ENCODE measurements at regions not wholly inside any gene's neighbourhood (a gene's known extent, or its start where the extent isn't known, plus 50 kb on each side); places are given as distances from the start of the nearest gene placed in this dataset.

DNA sequence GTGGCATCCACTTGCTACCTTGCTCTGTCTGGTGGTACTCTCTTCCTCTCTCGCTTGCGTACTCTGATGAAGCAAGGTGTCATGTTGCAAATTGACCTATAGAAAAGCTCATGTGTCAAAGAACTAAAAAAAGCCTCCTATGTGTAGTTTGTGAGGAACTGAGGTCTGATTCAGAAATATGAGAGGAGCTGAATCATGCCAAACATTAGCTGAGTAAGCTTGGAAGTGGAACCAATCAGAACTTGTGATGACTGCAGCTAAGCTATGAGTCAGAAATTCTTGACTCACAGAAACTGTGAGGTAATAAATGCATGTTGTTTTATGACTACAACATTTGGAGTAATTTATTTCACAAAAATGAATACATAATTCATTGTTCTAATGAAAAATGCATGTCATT is 2138.8 kb downstream of the PCDH7 start:
- H3K9me3 ChIP-seq (replicated peaks in 1 of 2; ENCODE audit: control insufficient read depth in 1 of 2, insufficient read depth in 1 of 2, low read length in 2 of 2), result no peaks in the 10 kb centered on the region
- no peaks in the 10 kb centered on the region for H3K27me3 Mint-ChIP-seq (ENCODE audit: low read depth in 3 of 3)
- WGBS (ENCODE audit: insufficient coverage), result 89% methylated on average over 1 of the region's 2 CpGs
- H3K9me3 Mint-ChIP-seq, result no peaks in the 10 kb centered on the region
- H3K4me3 Mint-ChIP-seq, result no peak overlapping the region
- H2AFZ ChIP-seq (ENCODE audit: insufficient read depth, low read depth, low read length, poor library complexity, severe bottlenecking), result no peak overlapping the region
- no peaks in the 10 kb centered on the region for H4K20me1 ChIP-seq (ENCODE audit: insufficient read depth, low read length)
- no peaks in the 10 kb centered on the region for H3K36me3 ChIP-seq (replicated peaks in 1 of 2; ENCODE audit: control insufficient read depth in 1 of 2, insufficient read depth in 2 of 2, low read length in 2 of 2)
- TF ChIP-seq, protein P1, sequence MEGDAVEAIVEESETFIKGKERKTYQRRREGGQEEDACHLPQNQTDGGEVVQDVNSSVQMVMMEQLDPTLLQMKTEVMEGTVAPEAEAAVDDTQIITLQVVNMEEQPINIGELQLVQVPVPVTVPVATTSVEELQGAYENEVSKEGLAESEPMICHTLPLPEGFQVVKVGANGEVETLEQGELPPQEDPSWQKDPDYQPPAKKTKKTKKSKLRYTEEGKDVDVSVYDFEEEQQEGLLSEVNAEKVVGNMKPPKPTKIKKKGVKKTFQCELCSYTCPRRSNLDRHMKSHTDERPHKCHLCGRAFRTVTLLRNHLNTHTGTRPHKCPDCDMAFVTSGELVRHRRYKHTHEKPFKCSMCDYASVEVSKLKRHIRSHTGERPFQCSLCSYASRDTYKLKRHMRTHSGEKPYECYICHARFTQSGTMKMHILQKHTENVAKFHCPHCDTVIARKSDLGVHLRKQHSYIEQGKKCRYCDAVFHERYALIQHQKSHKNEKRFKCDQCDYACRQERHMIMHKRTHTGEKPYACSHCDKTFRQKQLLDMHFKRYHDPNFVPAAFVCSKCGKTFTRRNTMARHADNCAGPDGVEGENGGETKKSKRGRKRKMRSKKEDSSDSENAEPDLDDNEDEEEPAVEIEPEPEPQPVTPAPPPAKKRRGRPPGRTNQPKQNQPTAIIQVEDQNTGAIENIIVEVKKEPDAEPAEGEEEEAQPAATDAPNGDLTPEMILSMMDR (IDR thresholded peaks at IDR 0.05), result no peak
- no peaks in the 10 kb centered on the region for H3K36me3 Mint-ChIP-seq
- H3K9ac ChIP-seq (ENCODE audit: insufficient read depth, low read length, poor library complexity, severe bottlenecking), result no peak overlapping the region
- no peaks in the 10 kb centered on the region for H3K4me1 ChIP-seq (ENCODE audit: control insufficient read depth in 1 of 2, insufficient read depth in 2 of 2, low read length in 2 of 2)
- no peak overlapping the region for H3K4me2 ChIP-seq (replicated peaks; ENCODE audit: extremely low read depth, low read length, poor library complexity, severe bottlenecking)
- H3K27ac ChIP-seq (ENCODE audit: low read depth in 1 of 2, low read length in 2 of 2), result no peak overlapping the region
- no peaks in the 10 kb centered on the region for H3K79me2 ChIP-seq (ENCODE audit: insufficient read depth, low read length)
- H3K4me1 Mint-ChIP-seq, result no peaks in the 10 kb centered on the region
- no peak overlapping the region for H3K4me3 ChIP-seq (replicated peaks in 1 of 3; ENCODE audit: low read depth in 2 of 3, low read length in 3 of 3)
- no peak overlapping the region for H3K27ac Mint-ChIP-seq
- H3K27me3 ChIP-seq (ENCODE audit: control insufficient read depth in 2 of 2, insufficient read depth in 2 of 2, low read length in 2 of 2), result no peaks in the 10 kb centered on the region
- no peak for DNase-seq
- intact Hi-C loops (cut with micrococcal nuclease), result no loop called here

- H3K4me1 ChIP-seq (ENCODE audit: control insufficient read depth in 1 of 2, insufficient read depth in 2 of 2, low read length in 2 of 2), result no peaks in the 10 kb centered on the region
- H3K36me3 ChIP-seq (replicated peaks in 1 of 2; ENCODE audit: control insufficient read depth in 1 of 2, insufficient read depth in 2 of 2, low read length in 2 of 2), result no peaks in the 10 kb centered on the region
- 90% methylated on average over 2 of the region's 3 CpGs for WGBS (ENCODE audit: insufficient coverage)
- Mint-ChIP-seq H3K4me1 (no peaks in the 10 kb centered on the region), H3K36me3 (no peaks in the 10 kb centered on the region), H3K27me3 (ENCODE audit: low read depth in 3 of 3) (peaks cover 0 to 2% (median 2%) of the 10 kb centered on the region in 3 donors), H3K4me3 (no peak overlapping the region), H3K9me3 (peaks cover 0 to 6% (median 2%) of the 10 kb centered on the region in 7 donors), H3K27ac (no peak overlapping the region)
- H3K9ac ChIP-seq (ENCODE audit: insufficient read depth, low read length, poor library complexity, severe bottlenecking), result no peak overlapping the region
- no peak overlapping the region for H3K4me2 ChIP-seq (replicated peaks; ENCODE audit: extremely low read depth, low read length, poor library complexity, severe bottlenecking)
- no peaks in the 10 kb centered on the region for H4K20me1 ChIP-seq (ENCODE audit: insufficient read depth, low read length)
- H3K9me3 ChIP-seq (replicated peaks in 1 of 2; ENCODE audit: control insufficient read depth in 1 of 2, insufficient read depth in 1 of 2, low read length in 2 of 2), result no peaks in the 10 kb centered on the region
- no peaks in the 10 kb centered on the region for H3K27me3 ChIP-seq (ENCODE audit: control insufficient read depth in 2 of 2, insufficient read depth in 2 of 2, low read length in 2 of 2)
- H2AFZ ChIP-seq (ENCODE audit: insufficient read depth, low read depth, low read length, poor library complexity, severe bottlenecking), result no peak overlapping the region
- H3K27ac ChIP-seq (ENCODE audit: low read depth in 1 of 2, low read length in 2 of 2), result no peak overlapping the region
- H3K79me2 ChIP-seq (ENCODE audit: insufficient read depth, low read length), result no peaks in the 10 kb centered on the region
- intact Hi-C loops (cut with micrococcal nuclease), result no loop called here
- TF ChIP-seq, protein P1 (IDR thresholded peaks at IDR 0.05), result no peak
- DNase-seq, result no peak
- no peak overlapping the region for H3K4me3 ChIP-seq (replicated peaks in 1 of 3; ENCODE audit: low read depth in 2 of 3, low read length in 3 of 3)
Observed at GRCh38 chr4:32864713-32865351, 2144.7 kb downstream of the PCDH7 start.
